B cell (primary cell): ENCODE measurements at regions not wholly inside any gene's neighbourhood (a gene's known extent, or its start where the extent isn't known, plus 50 kb on each side); places are given as distances from the start of the nearest gene placed in this dataset.

Source experiments
- EZH2 ChIP-seq: IDR thresholded peaks from 2 replicates; pipeline ENCODE4 v1.6.1; 2012; ENCODE audit warnings: borderline replicate concordance, low read depth, mild to moderate bottlenecking, moderate library complexity, low read length; ENCODE audit not compliant: insufficient read depth, poor library complexity, severe bottlenecking
- TF ChIP-seq, protein P1 (sequence below): fragments of 200-600 bp; IDR thresholded peaks from one replicate; pipeline ENCODE4 v1.8.0; 2022; ENCODE audit warnings: antibody characterized with exemption, mild to moderate bottlenecking

DNA sequence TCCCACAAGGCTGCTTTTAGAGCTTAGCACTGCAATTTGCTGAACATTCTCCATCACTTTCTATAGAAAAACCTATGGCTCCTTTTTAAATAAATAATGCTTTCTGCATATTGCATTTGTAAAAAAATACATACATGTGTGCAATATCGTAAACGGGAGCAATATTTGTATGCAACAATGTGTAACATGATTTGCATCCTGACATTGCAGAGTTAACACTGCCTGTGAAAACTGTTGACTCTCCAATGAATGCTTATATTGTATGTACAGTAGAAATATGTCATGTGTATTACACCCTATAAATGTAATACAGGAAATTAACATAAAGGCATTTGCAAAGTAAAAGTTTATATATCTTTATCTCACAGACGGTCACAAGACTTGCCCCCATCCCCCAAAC is 135.0 kb upstream of the PIEZO2 start:
- TF ChIP-seq, protein P1, sequence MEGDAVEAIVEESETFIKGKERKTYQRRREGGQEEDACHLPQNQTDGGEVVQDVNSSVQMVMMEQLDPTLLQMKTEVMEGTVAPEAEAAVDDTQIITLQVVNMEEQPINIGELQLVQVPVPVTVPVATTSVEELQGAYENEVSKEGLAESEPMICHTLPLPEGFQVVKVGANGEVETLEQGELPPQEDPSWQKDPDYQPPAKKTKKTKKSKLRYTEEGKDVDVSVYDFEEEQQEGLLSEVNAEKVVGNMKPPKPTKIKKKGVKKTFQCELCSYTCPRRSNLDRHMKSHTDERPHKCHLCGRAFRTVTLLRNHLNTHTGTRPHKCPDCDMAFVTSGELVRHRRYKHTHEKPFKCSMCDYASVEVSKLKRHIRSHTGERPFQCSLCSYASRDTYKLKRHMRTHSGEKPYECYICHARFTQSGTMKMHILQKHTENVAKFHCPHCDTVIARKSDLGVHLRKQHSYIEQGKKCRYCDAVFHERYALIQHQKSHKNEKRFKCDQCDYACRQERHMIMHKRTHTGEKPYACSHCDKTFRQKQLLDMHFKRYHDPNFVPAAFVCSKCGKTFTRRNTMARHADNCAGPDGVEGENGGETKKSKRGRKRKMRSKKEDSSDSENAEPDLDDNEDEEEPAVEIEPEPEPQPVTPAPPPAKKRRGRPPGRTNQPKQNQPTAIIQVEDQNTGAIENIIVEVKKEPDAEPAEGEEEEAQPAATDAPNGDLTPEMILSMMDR, result no peak
- no peak for TF ChIP-seq EZH2
